Pons (tissue), 1 donor: ENCODE measurements at regions not wholly inside any gene's neighbourhood (a gene's known extent, or its start where the extent isn't known, plus 50 kb on each side); places are given as distances from the start of the nearest gene placed in this dataset.
"Not testable (repeated sequence)": the region's sequence is repeated elsewhere in the genome, so short reads cannot be mapped to it uniquely, and the experiment has no call there.

Source experiments
- DNase-seq: peaks from one replicate; pipeline ENCODE4 v3.0.0-alpha.2; 2016; ENCODE audit warnings: low spot score

- no peak for DNase-seq
Observed at GRCh38 chr4:93888308-93888707, 59.8 kb downstream of the ATOH1 start.

GRCh38 chr4:93888768-93889167 lies 60.2 kb downstream of the ATOH1 start:
- no peak for DNase-seq

GRCh38 chr4:93891244-93891643 lies 62.7 kb downstream of the ATOH1 start:
- no peak for DNase-seq

GRCh38 chr4:93894995-93895394 lies 66.4 kb downstream of the ATOH1 start:
- DNase-seq, result no peak

- no peak for DNase-seq
Observed at GRCh38 chr4:93896516-93896915, 68.0 kb downstream of the ATOH1 start.

- DNase-seq, result peak; percentile 24
Observed at GRCh38 chr4:93897559-93897958, 69.0 kb downstream of the ATOH1 start.

- no peak for DNase-seq
Observed at GRCh38 chr4:93908778-93909177, 80.2 kb downstream of the ATOH1 start.

GRCh38 chr4:93911671-93912070 lies 83.1 kb downstream of the ATOH1 start:
- no peak for DNase-seq

- DNase-seq, result no peak
Observed at GRCh38 chr4:93912146-93912545, 83.6 kb downstream of the ATOH1 start.

- no peak for DNase-seq
Observed at GRCh38 chr4:93918856-93919255, 90.3 kb downstream of the ATOH1 start.

- DNase-seq, result not testable (repeated sequence)
Observed at GRCh38 chr4:93923570-93923969, 95.0 kb downstream of the ATOH1 start.

- no peak for DNase-seq
Observed at GRCh38 chr4:93947286-93947685, 118.7 kb downstream of the ATOH1 start.

GRCh38 chr4:93950239-93950638 lies 121.7 kb downstream of the ATOH1 start:
- not testable (repeated sequence) for DNase-seq

- no peak for DNase-seq
Observed at GRCh38 chr4:93957186-93957585, 128.6 kb downstream of the ATOH1 start.

GRCh38 chr4:93960450-93960849 lies 131.9 kb downstream of the ATOH1 start:
- DNase-seq, result no peak

GRCh38 chr4:93960916-93961315 lies 132.4 kb downstream of the ATOH1 start:
- DNase-seq, result no peak

- no peak for DNase-seq
Observed at GRCh38 chr4:93981594-93981993, 153.0 kb downstream of the ATOH1 start.

- no peak for DNase-seq
Observed at GRCh38 chr4:93982255-93982654, 153.7 kb downstream of the ATOH1 start.

- no peak for DNase-seq
Observed at GRCh38 chr4:93983140-93983539, 154.6 kb downstream of the ATOH1 start.

- no peak for DNase-seq
Observed at GRCh38 chr4:93994175-93994994, 165.8 kb downstream of the ATOH1 start.

GRCh38 chr4:93996895-93997294 lies 168.3 kb downstream of the ATOH1 start:
- no peak for DNase-seq

- no peak for DNase-seq
Observed at GRCh38 chr4:94000559-94000958, 172.0 kb downstream of the ATOH1 start.

GRCh38 chr4:94006932-94007331 lies 178.4 kb downstream of the ATOH1 start:
- DNase-seq, result no peak

GRCh38 chr4:94011190-94011589 lies 182.6 kb downstream of the ATOH1 start:
- DNase-seq, result no peak
